HG03558 (cell line): ENCODE measurements at regions not wholly inside any gene's neighbourhood (a gene's known extent, or its start where the extent isn't known, plus 50 kb on each side); places are given as distances from the start of the nearest gene placed in this dataset.
"Not testable (repeated sequence)": the region's sequence is repeated elsewhere in the genome, so short reads cannot be mapped to it uniquely, and the experiment has no call there.

ENCODE experiments used
- ATAC-seq: cut with Tn5 transposase; IDR thresholded peaks from one replicate; pipeline ENCODE4 v1.9.1; 2021; ENCODE audit warnings: moderate number of reproducible peaks; ENCODE audit not compliant: unreplicated experiment; ENCODE audit errors: extremely low read depth

GRCh38 chr2:35963824-35964223 lies 391.8 kb upstream of the CRIM1 start:
- no peak for ATAC-seq

GRCh38 chr2:35963357-35963756 lies 392.2 kb upstream of the CRIM1 start:
- ATAC-seq: no peak

- ATAC-seq: no peak
These were observed 392.9 kb upstream of the CRIM1 start for GRCh38 chr2:35962585-35963146.

GRCh38 chr2:35960596-35960995 lies 395.0 kb upstream of the CRIM1 start:
- no peak for ATAC-seq

- ATAC-seq: not testable (repeated sequence)
These were observed 398.5 kb upstream of the CRIM1 start for GRCh38 chr2:35957053-35957452.

- no peak for ATAC-seq
These were observed 409.1 kb upstream of the CRIM1 start for GRCh38 chr2:35946478-35946877.

GRCh38 chr2:35938838-35939237 lies 416.7 kb upstream of the CRIM1 start:
- ATAC-seq: no peak

GRCh38 chr2:35933031-35933430 lies 422.5 kb upstream of the CRIM1 start:
- no peak for ATAC-seq

- ATAC-seq: no peak
These were observed 423.2 kb upstream of the CRIM1 start for GRCh38 chr2:35932276-35932963.

GRCh38 chr2:35931626-35932025 lies 424.0 kb upstream of the CRIM1 start:
- no peak for ATAC-seq

GRCh38 chr2:35931115-35931514 lies 424.5 kb upstream of the CRIM1 start:
- no peak for ATAC-seq

- ATAC-seq: no peak
These were observed 426.0 kb upstream of the CRIM1 start for GRCh38 chr2:35929551-35929950.

GRCh38 chr2:35920061-35920460 lies 435.5 kb upstream of the CRIM1 start:
- no peak for ATAC-seq

- ATAC-seq: no peak
These were observed 440.3 kb upstream of the CRIM1 start for GRCh38 chr2:35915261-35915660.

GRCh38 chr2:35891936-35892335 lies 463.6 kb upstream of the CRIM1 start:
- ATAC-seq: no peak

GRCh38 chr2:35891528-35891927 lies 464.1 kb upstream of the CRIM1 start:
- no peak for ATAC-seq

GRCh38 chr2:35887146-35887545 lies 468.4 kb upstream of the CRIM1 start:
- no peak for ATAC-seq

- ATAC-seq: no peak
These were observed 481.7 kb upstream of the CRIM1 start for GRCh38 chr2:35873921-35874320.

GRCh38 chr2:35871672-35872071 lies 483.9 kb upstream of the CRIM1 start:
- ATAC-seq: no peak

GRCh38 chr2:35870713-35871112 lies 484.9 kb upstream of the CRIM1 start:
- ATAC-seq: no peak

- no peak for ATAC-seq
These were observed 491.4 kb upstream of the CRIM1 start for GRCh38 chr2:35864141-35864540.

- no peak for ATAC-seq
These were observed 497.4 kb upstream of the CRIM1 start for GRCh38 chr2:35858216-35858615.
